Fibroblast of skin of abdomen (primary cell): ENCODE measurements at regions not wholly inside any gene's neighbourhood (a gene's known extent, or its start where the extent isn't known, plus 50 kb on each side); places are given as distances from the start of the nearest gene placed in this dataset.

Source experiments
- DNase-seq: peaks from one replicate; pipeline ENCODE4 v3.0.0-alpha.2; 2013

DNA sequence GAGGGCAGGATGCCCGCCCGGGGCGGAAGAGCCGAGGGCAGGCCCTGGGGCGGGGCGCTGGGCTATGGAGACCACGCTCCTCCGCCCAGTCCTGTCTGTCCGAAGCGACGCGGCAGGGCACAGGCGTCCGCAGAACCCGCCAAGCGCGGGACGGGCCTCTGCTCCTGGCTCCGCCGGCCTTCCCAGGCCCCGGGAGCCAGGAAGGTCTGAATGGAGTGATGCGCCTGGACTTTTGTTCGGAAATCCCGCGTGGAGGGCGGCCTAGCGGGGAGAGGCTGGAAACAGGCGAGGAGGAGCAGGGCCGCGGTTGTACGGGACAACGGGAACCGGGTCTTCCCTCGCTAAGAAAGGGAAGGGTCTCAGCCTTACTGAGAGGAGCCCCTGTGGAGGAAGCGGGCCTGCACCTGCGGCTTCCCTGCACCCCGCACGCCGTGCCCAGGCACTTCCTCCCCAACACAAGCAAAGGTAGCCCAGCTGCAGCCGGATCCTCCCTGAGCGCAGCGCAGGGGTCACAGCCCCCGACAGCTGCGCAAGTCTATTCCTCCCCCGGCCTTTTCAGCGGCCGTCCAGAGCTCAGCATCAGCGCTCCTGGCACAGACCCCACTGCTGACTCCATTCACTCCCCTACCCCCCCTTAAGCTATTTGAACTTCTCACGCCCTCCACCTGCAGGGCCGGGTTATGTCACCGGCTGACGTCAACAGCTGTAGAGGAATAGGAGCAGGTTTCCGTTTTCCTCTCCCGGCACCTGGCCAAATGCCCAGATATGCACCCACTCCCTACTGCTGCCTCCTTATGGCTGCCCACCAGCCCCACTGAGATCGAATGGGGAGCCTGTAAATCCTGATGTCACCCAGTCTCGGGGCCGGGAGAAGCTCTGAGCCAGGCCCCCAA, 143.2 kb upstream of the RET start:
- DNase-seq, result peak; percentile 4

DNA sequence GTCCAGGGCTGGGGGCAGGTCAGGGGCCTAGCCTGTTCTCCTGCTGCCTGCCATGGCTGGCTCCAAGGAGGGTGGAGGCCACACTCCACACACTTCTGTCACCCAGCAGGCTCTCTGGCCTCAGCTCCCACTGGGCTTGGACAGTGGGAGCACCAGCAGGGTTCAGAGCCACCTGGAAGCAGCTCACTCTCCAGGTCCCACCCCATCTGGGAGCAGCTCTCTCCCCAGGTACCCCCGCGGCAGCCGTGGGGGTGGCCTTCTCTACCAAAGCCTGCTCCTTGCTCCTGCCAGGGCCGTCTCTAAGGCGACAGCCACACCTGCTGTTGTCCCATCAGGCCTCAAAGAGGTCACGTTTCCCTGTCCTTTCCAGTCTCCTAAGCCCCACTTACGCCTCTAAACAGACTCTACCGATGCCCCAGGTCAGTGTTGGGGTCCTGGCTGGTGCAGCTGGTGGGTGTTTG, 142.5 kb upstream of the RET start:
- no peak for DNase-seq

DNA sequence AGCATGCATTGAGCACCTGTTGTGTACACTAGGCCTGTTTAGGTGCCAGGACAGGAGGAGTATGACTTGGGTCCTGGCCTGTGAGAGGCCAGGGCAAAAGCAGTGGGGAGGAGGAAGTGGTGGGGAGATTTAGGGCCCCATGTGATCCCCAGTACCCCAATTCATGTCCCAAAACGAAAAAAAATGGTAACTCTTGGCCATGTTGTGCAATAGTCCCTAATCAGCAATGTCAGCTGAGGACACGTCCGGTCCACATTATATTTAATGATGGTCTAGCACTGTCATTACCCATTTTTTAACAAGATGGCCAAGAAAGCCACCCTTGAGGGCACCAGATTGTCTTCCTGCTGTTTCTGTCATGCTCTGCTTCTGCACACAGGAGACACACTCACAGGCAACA, 142.0 kb upstream of the RET start:
- DNase-seq, result no peak

DNA sequence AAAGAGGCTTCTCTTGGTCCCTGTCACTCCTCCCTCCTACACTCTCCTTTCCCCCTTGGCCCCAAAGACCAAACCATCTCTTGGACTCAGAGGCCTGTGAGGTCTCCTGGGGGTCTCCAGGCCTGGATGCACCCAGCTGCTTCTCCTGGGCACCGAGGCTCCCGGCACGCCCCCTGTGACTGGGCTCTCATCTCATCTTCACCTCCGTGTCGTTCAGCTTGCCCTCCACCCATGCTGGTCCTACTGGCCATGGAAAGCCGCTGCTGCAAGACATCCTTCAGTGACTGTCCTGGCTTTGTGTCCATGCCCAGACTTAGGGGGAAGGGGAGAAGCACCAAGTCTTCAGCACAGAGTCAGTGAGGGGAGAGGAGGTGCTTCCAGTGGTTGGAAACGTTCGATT, 141.4 kb upstream of the RET start:
- no peak for DNase-seq

DNA sequence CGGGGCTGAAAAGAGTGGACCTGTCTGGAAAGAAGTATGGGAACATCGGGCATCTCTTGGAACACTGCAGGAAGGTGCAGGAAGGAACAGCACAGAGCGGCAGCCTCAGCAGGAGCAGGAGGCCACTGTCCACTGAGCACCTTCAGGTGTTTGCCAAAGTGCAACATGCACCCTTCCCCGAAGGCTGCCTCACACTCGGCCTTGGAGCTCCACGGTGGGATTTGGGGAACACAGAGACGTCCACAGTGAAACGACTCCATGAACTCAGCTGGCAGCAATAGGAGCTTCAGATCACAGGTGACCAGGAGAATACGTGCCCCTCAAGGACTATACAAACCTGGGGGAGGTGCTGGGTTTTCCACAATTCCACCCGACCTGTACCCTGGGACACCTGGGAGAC, 140.3 kb upstream of the RET start:
- DNase-seq, result no peak

DNA sequence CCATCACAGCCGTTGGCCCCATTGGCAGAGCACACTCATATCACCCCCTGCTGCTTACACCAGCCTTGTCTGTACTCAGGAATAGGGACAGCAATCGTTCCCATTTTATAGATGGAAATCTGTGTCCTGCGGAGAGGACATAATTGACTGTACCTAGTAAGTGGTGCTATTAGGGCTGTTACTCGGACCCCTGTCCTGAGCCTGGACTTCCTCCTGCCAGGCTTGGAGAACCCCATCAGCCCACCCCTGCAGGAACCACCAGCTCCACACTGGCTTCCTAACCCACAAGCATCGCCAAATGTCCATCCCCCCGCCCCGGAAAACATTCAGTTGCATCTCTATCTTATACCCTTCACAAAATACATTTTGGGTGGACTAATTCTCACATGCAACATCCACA, 139.8 kb upstream of the RET start:
- no peak for DNase-seq

DNA sequence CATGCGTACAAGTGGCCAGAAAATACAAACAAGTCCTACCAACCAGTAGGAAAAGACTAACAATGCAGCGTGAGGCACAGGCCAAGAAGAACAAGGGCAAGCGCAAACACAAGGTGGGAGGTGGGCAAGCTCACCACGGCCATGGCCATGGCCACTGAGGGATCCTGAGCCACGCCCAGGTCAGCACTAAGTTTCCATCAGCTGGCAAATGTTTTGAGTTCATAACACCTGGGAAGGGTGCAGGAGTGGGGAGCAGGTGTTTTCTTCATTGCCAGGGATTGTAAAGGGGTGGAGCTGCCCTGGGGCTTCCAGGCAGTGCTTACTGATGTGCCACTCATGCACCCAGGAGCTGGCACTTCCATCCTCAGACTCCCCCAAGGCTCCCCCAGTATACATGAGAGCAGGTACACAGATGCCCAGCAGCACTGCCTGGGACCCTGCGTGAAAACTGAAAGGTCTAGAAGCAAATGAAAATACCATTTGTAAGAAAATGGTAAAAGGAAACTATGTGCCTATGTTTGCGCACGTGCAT, 139.2 kb upstream of the RET start:
- DNase-seq, result no peak

DNA sequence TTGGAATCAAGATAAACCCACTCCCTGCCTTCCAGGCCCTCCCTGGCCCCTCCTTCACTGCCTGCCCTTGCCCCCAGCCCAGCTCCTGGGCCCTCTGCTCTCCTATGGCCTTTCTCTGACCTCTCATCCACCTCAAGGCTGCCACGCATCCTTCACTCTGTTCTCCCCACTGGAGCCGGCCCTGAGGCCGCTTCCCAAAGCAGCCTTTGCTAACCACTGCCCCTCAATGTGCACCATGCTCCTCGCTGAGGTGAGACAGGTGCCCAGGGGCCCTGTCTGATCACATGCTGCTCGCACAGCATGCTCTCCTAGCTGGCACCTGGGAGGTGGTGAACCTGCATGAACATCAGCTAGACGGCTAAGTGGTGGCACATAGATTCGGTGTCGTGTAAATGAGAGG, 138.5 kb upstream of the RET start:
- no peak for DNase-seq

DNA sequence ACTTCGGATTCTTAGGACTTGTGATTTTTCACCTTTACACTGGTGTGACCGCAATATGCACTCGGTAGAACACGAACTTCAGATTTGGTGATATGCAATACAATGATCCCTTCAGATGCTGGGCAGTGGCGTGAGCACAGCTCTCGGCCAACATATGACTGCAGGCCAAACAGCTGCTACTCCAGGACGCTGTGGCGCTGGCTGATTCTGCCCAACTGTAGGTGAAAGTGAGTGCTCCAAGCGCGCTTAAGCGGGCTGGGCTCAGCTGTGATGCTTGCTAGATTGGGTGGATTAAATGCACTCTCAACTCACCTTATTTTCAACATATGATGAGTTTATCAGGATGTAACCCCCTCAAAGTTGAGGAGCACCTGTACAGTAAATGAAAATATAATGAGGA, 137.6 kb upstream of the RET start:
- DNase-seq, result no peak

DNA sequence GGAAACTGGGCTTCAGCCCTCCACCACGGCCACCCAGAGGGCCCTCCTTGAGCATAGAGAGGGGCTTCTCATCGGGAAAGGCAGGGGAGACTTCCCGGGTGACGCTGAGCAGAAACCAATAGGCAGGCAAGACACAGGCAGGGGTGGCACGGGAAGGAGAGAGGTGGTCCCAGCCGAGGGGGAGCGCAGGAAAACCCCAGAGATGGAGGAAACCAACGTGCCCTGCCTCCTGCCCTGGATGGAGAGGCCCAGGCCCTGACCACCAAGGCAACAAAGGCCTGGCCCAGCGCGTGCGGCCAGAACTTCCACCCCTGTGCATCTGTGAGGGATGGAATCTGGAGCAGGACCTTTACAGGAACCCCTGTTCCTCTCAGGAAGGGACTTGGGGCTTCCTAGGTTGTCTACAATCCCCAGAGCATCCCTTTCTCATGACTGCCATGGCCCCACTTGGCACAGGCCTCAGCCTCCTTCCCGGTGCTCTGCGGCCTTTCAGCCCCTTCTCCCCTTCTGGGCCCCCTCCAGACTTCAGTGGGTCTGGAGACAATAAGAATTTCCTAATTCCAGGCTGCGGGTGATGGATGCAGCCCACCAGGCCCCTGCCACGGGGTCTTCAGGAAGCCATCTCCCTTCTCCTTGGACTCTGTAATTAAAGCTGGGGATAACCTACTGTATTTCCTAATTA, 137.0 kb upstream of the RET start:
- DNase-seq, result no peak

DNA sequence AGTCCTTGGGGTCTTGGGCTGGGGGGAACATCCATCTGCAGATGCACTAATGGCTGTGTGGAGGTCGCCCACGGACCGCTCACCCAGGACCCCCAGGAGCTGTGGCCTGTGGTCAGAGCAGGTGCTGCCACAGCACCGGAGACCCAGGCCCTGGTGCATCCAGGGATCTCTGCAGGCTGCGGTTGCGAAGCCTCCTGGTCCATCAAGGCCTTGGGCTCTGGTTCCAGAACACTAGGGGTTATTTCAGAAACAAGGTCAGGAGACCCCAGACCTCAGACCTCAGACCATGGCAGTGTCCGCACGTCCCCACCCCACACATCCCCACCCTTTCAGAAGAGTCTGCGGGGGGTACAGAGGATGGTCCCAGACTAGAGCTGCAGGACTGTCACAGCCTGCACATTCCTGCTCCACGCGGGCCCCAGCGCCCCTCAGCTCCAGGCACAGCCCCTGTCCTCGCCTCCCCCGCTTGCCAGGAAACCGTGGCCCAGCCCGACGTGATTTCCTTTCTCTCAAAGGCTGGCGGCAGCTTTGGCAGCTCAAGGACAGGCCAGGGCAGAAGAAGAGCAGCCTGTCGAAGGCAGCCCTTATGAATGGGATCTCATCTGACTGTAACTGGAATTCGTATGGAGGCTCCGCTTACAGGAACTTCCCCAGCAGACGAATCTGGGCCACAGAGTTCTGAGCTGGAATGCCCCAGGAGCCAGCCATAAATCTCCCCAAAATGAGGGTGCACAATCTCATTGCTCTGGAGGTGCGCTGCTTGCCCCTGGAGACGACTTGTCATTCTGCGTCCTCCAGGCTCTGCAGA, 136.2 kb upstream of the RET start:
- no peak for DNase-seq

DNA sequence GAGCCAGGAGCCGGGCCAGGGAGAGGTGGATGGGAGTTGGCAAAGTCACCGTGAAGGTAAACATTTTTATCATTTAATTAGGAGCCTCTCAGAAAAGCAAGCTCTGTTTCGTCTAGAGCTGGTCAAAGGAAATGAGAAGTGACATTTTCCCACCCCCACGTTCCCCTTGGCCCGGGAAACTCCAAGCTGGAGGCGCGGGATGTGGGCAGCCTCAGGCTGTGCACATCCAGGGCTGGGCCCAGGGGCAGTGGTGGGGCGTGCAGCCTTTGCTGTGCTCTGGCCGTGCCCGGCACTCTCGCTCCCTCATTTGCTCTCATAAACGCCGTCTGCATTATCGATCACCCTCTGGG, 135.6 kb upstream of the RET start:
- no peak for DNase-seq

DNA sequence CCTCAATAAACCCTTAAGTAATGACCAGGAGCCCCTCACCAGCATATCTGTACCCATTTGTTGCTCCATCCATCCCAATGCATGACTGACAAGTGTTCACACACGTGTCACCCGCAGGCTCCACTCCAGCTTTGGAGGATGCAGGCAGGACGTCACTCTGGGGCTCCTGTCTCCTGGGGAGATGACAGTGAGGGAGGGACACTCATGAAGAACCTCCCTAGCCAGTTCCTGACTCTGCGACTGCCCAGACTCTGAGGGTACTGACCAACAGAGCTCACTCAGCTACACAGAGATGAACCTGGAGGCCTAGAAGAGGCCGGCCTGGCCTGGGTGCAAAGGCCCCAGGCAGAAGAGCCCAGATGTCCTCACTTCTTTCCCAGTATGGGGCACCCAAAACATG, 135.1 kb upstream of the RET start:
- DNase-seq, result no peak

DNA sequence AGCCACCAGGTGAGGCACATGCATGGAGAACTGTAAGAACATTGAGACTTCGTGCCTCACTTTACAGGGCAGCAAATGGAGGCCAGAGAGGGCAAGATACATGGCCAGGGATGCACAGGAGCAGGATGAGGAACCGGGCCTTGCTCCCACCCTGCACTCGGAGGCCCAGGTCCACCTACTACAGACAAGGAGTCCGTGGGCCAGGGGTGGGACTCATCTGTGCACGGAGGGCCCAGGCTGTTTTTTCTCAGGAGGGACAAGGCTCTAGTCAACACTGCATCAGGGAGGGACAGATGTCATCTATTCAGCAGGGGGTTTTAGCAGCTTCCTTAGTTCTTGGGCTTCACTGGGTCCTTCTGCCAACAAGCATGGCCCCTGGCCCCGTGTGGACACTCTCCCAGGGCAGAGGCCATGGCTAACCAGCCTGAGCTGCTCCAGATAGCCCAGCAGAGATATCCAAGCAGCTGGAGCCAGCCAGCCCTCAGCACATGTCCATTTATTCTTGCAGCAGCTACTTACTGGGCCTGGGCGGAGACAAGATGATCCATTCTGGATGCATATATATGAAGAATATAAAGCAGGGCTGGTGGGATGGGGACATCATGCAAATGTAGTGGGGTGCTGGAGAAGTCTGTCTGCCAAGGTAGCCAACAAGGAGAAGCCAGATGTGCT, 134.5 kb upstream of the RET start:
- DNase-seq, result no peak

DNA sequence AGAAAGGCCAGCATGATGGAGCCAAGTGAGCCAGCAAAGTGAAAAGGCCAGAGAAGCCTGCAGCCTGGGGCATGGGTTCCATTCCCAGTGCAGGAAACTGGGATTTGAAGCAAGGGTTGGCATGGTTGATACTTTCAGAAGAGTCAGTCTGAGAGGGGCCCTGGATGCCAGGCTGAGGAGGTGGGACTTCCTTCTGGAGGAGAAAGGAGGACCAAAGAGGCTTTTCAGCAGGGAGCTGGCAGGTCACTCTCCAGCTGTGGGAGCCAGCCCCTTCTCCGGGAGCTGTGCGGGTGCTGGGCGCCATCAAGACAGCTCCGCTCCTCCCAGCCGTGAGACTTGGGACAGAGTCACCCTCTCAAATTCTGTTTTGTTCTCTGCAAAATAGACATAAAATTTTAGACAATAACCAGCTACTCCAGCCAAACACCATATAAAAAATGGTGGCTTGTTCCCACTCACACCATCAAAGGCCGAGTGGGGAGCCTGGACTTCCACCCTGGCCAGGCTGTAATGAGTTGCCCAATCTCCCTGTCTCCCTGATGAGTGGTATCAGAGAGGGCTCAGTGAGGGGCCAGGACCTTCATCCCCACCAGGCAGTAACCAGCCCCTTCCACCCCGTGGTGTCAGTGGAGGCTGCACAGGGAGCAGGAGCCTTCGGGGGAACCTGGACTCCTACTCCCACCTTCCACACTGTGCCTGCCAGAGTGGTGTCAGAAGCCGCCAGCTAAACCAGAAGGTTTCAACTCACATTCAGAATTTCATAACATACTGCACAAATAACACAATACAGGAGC, 133.6 kb upstream of the RET start:
- no peak for DNase-seq

DNA sequence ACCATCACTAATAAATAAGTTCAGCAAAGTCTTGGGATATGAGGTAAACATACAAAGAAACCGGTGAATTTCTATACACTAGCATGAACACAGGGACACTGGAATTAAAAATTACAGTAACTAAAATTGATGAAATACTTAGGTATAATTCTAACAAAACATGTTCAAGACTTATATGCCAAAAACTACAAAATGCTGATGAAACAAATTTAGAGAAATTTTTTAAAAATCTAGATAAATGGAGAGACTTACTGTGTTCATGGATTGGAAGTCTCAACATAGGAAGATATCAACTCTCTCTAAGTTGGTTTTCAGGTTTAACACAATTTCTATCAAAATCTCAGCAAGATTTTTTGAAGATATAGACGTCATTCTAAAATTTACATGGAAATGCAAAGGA, 128.8 kb upstream of the RET start:
- DNase-seq, result no peak

DNA sequence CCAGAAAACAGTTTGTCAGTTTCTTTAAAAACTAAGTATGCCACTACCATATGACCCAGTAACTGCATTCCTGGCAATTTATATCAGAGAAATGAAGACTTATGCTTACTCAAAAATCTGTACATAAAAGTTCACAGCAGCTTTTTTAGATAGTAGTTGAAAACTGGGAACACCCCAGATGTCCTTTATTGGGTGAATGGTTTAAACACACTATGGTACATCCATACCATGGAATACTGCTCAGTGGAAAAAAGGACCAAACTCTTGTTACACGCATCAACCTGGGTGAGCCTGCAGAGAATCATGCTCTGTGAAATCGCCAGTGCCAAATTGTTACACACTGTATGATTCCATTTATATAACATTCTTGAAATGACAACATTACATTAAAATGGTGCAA, 127.6 kb upstream of the RET start:
- no peak for DNase-seq

DNA sequence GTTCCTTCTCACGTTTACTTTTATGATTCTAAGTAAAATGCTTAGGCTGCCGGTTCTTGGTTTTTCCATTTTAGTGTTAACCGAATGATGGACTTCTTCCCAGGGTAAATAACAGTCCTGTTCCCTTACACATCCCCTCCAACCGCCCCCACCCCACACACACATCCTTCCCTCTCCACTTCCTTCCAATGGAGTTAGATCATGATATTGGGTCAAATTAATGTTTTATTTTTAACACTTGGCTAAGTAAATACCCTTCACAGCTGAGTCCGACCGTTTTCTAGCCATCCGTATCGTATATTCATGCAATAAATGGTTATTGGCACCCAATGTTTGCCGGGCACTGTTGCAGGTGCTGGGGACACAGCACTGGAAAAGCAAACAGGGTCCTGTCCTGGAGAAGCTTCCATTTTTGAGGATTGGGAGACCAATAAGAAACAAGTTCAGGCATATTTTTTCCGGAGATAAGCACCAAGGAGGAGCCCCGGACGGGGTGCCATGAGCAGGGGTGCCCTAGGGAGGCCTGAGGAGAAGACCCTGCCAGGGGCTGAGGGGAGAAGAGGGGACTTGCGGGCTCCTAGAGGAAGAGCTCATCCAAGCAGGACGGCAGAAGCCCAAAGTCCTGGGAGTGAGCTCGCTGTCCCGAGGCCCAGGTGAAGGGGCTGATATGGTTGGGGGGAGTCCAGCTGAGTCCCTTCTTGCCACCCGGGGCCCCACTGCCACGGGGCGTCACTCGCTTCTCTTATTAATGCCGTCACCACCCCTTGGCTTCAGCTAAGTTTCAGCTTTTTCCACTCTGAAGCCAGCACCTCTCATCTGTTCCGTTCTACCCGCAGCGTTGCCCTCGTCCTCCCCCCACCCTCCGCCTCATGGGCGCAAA, 126.0 kb upstream of the RET start:
- no peak for DNase-seq

DNA sequence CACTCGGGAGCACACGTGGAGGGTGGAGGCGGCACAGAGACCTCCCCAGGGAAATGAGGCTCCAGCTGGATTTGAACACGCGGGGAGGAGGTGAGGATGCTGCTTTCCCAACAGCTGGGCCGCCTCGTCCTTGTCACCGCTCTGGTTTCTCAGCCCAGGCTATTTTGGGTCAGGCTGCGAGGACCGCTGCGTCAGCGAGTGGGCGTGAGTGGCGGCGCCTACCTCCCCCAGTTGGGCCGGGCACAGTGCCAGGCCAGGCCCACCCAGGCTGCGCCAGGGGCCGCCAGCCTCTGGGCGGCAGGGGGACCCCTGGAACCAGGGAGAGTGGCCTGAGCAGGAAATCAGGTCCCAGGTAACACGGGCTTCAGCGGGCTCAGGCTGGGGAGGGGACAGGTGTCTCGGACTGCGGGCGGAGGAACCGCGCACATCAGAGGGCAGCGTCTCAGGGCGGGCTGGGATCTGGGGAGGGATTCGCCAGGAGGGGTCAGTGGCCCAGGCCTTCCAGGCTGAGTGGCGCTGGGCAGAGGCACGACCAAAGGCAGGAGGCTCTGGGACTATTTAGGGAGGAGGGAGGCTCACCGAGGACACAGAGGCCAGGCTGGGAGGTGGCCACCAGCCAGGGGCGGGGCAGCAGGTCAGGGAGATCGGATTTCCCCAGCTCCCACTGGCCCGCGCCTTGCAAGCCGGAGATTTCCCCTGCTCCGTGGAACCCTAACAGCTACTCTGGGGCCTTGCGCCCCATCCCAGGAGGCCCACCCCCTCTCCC, 125.2 kb upstream of the RET start:
- DNase-seq, result no peak

DNA sequence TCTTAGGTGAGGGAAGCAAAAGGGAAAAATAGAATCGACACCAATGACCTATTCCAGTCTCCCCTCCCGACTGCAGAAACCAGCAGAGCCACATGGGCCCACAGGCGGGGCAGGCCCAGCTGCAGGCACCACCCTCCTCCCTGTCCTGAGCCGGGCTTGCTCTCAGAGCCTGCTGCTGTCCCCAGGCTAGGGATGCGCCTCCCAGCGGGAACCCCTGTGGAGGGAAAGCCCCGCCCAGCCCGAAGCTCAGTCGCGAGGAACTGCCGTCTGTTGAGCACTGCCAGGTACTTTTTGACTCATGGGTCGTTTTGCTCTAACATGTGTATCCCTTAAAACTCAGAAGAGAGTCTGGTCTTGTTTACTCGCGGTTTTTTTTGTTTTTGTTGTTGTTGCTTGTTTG, 124.5 kb upstream of the RET start:
- DNase-seq, result no peak
